H1 (cell line): ENCODE measurements at regions not wholly inside any gene's neighbourhood (a gene's known extent, or its start where the extent isn't known, plus 50 kb on each side); places are given as distances from the start of the nearest gene placed in this dataset.

Experiments
- CTCF ChIA-PET: fragments of 300-600 bp; sonication (Branson Sonifier 250); formaldehyde crosslinking; loops from one replicate; lab custom pipeline; 2021; ENCODE audit not compliant: partially characterized antibody; lab: Charles Lee
- POLR2A ChIA-PET: fragments of 300-600 bp; sonication (Branson Sonifier 250); formaldehyde crosslinking; loops from one replicate; lab custom pipeline; 2021; ENCODE audit warnings: inconsistent platforms; ENCODE audit not compliant: partially characterized antibody; lab: Charles Lee
- DNase-seq, 2 experiments: peaks; one replicate each; pipeline versions ENCODE4 v3.0.0 to v3.0.0-alpha.2; 2010 to 2022; ENCODE audit warnings: low spot score in 2 of 2, low read depth in 1 of 2, mixed read lengths in 1 of 2
- FAIRE-seq: peaks from 2 replicates; lab custom pipeline; 2011; peaks lifted over from hg19 to GRCh38; lab: Jason Lieb, UNC
- H2AFZ ChIP-seq: 2 replicates; pipeline ENCODE4 v1.8.1; 2012; ENCODE audit warnings: low read length, inconsistent platforms
- H2AK5ac ChIP-seq: 2 replicates; pipeline ENCODE4 v1.6.1; 2013; ENCODE audit warnings: low read depth, low read length
- H2BK120ac ChIP-seq: replicated peaks from 2 replicates; pipeline ENCODE3; 2013; ENCODE audit warnings: low read depth, low read length, inconsistent platforms
- H2BK12ac ChIP-seq: 2 replicates; pipeline ENCODE4 v1.6.1; 2013; ENCODE audit warnings: low read depth, low read length
- H2BK15ac ChIP-seq: 2 replicates; pipeline ENCODE4 v1.6.1; 2013; ENCODE audit warnings: low read length
- H2BK20ac ChIP-seq: 2 replicates; pipeline ENCODE4 v1.6.1; 2013; ENCODE audit warnings: low read length
- H2BK5ac ChIP-seq: 2 replicates; pipeline ENCODE4 v1.6.1; 2013; ENCODE audit warnings: low read depth, low read length
- H3K14ac ChIP-seq: 2 replicates; pipeline ENCODE4 v1.6.1; 2013; ENCODE audit warnings: inconsistent platforms; ENCODE audit not compliant: insufficient read length
- H3K18ac ChIP-seq: 2 replicates; pipeline ENCODE4 v1.6.1; 2013; ENCODE audit warnings: low read length; ENCODE audit errors: extremely low read depth
- H3K23ac ChIP-seq: 2 replicates; pipeline ENCODE4 v1.6.1; 2013; ENCODE audit warnings: inconsistent platforms; ENCODE audit not compliant: insufficient read length
- H3K23me2 ChIP-seq: 2 replicates; pipeline ENCODE4 v1.6.1; 2013; ENCODE audit warnings: low read depth, low read length
- H3K27ac ChIP-seq: 2 replicates; pipeline ENCODE4 v1.6.1; 2011; ENCODE audit warnings: low read depth, low read length, inconsistent platforms
- H3K27me3 ChIP-seq, 4 experiments: replicated peaks in 1 of 4; 1 replicate in 1 of 4; 2 replicates in 3 of 4; pipeline versions ENCODE4 v1.6.1 to v1.8.1; 2011 to 2013; ENCODE audit warnings: low read length in 3 of 4, mild to moderate bottlenecking in 3 of 4, inconsistent platforms in 2 of 4, mixed read lengths in 2 of 4, moderate library complexity in 1 of 4; ENCODE audit not compliant: control insufficient read depth in 3 of 4, insufficient read depth in 3 of 4; ENCODE audit errors: extremely low read depth in 1 of 4
- H3K36me3 ChIP-seq, 4 experiments: 2 replicates each; pipeline versions ENCODE4 v1.6.1 to v1.8.1; 2011 to 2013; ENCODE audit warnings: mild to moderate bottlenecking in 4 of 4, low read length in 3 of 4, moderate library complexity in 2 of 4, control low read depth in 1 of 4, inconsistent platforms in 1 of 4; ENCODE audit not compliant: insufficient read depth in 4 of 4, control insufficient read depth in 2 of 4
- H3K4ac ChIP-seq: replicated peaks from 2 replicates; pipeline ENCODE3; 2013; ENCODE audit warnings: low read length, low read depth, mixed read lengths, inconsistent platforms; ENCODE audit not compliant: insufficient read length
- H3K4me1 ChIP-seq, 4 experiments: replicated peaks in 1 of 4; 1 replicate in 1 of 4; 2 replicates in 3 of 4; pipeline versions ENCODE4 v1.6.1 to v1.8.1; 2011 to 2013; ENCODE audit warnings: low read length in 3 of 4, inconsistent platforms in 2 of 4, mixed read lengths in 1 of 4; ENCODE audit not compliant: insufficient read depth in 4 of 4, control insufficient read depth in 3 of 4
- H3K4me2 ChIP-seq, 2 experiments: 2 replicates each; pipeline versions ENCODE4 v1.6.1 to v1.8.1; 2011 to 2013; ENCODE audit warnings: low read depth in 2 of 2, low read length in 2 of 2, control low read depth in 1 of 2, inconsistent platforms in 1 of 2, mild to moderate bottlenecking in 1 of 2; ENCODE audit not compliant: insufficient read depth in 1 of 2
- H3K4me3 ChIP-seq, 4 experiments: fragments of 200-600, 300-600 bp in 1 of 4; sonication (generic), shearing (Covaris generic), sonication (Bioruptor Twin) in 1 of 4; 2 replicates each; pipeline versions ENCODE4 v1.5.1 to v1.8.1; 2011 to 2016; ENCODE audit warnings: low read length in 4 of 4, low read depth in 3 of 4, control low read depth in 2 of 4, inconsistent platforms in 2 of 4, mild to moderate bottlenecking in 2 of 4, mixed read lengths in 1 of 4, moderate library complexity in 1 of 4; ENCODE audit not compliant: insufficient read depth in 2 of 4; ENCODE audit errors: extremely low read depth in 1 of 4
- H3K56ac ChIP-seq: replicated peaks from 2 replicates; pipeline ENCODE3; 2013; ENCODE audit warnings: low read depth, mild to moderate bottlenecking, mixed read lengths, low read length, inconsistent platforms; ENCODE audit not compliant: insufficient read length
- H3K79me1 ChIP-seq: 2 replicates; pipeline ENCODE4 v1.6.1; 2013; ENCODE audit warnings: low read depth, low read length, control low read depth
- H3K79me2 ChIP-seq, 2 experiments: 2 replicates each; pipeline versions ENCODE4 v1.6.1 to v1.8.1; 2012 to 2013; ENCODE audit warnings: low read length in 2 of 2, mild to moderate bottlenecking in 2 of 2, inconsistent platforms in 1 of 2; ENCODE audit not compliant: insufficient read depth in 2 of 2, control insufficient read depth in 1 of 2
- H3K9ac ChIP-seq, 4 experiments: replicated peaks in 1 of 4; 1 replicate in 1 of 4; 2 replicates in 3 of 4; pipeline versions ENCODE4 v1.6.1 to v1.8.1; 2011 to 2013; ENCODE audit warnings: low read depth in 3 of 4, low read length in 3 of 4, control low read depth in 2 of 4, mild to moderate bottlenecking in 2 of 4, moderate library complexity in 2 of 4, inconsistent platforms in 1 of 4; ENCODE audit errors: extremely low read depth in 1 of 4
- H3K9me3 ChIP-seq, 2 experiments: 2 replicates each; pipeline versions ENCODE4 v1.6.1 to v1.8.1; 2012 to 2013; ENCODE audit warnings: mild to moderate bottlenecking in 2 of 2, moderate library complexity in 2 of 2, control low read depth in 1 of 2, inconsistent platforms in 1 of 2, low read depth in 1 of 2, low read length in 1 of 2, mixed read lengths in 1 of 2; ENCODE audit not compliant: insufficient read depth in 2 of 2
- H4K20me1 ChIP-seq, 2 experiments: replicated peaks in 1 of 2; 2 replicates each; pipeline versions ENCODE3 to v1.8.1; 2011 to 2013; ENCODE audit warnings: inconsistent platforms in 2 of 2, low read length in 2 of 2, mild to moderate bottlenecking in 1 of 2; ENCODE audit not compliant: insufficient read depth in 2 of 2, control insufficient read depth in 1 of 2
- H4K5ac ChIP-seq: 2 replicates; pipeline ENCODE4 v1.6.1; 2013; ENCODE audit warnings: low read length, low read depth, mixed read lengths, inconsistent platforms; ENCODE audit not compliant: insufficient read length
- H4K8ac ChIP-seq: 2 replicates; pipeline ENCODE4 v1.8.0; 2013; ENCODE audit warnings: mild to moderate bottlenecking, moderate library complexity, low read length, inconsistent platforms; ENCODE audit not compliant: insufficient read depth; ENCODE audit errors: extremely low read depth
- H4K91ac ChIP-seq: replicated peaks from 2 replicates; pipeline ENCODE3; 2013; ENCODE audit warnings: low read length, mixed read lengths, inconsistent platforms; ENCODE audit not compliant: insufficient read length
- BACH1 ChIP-seq: IDR thresholded peaks from 2 replicates; pipeline ENCODE4 v1.6.1; 2012; ENCODE audit warnings: low read length, improper control_type of control experiment
- FOSL1 ChIP-seq: IDR thresholded peaks from 2 replicates; pipeline ENCODE4 v1.6.1; 2011; ENCODE audit warnings: mild to moderate bottlenecking, low read depth, low read length, moderate library complexity; ENCODE audit not compliant: insufficient read depth
- NRF1 ChIP-seq: IDR thresholded peaks from 2 replicates; pipeline ENCODE4 v1.6.1; 2011; ENCODE audit warnings: mild to moderate bottlenecking, low read depth, low read length, improper control_type of control experiment
- POU5F1 ChIP-seq: IDR thresholded peaks from 2 replicates; pipeline ENCODE4 v1.6.1; 2011; ENCODE audit warnings: low read depth, mild to moderate bottlenecking, low read length, moderate library complexity
- SIRT6 ChIP-seq: IDR thresholded peaks from one replicate; pipeline ENCODE4 v1.7.1; 2012; ENCODE audit warnings: low read length, inconsistent platforms
- SP4 ChIP-seq: IDR thresholded peaks from 2 replicates; pipeline ENCODE4 v1.6.1; 2012; ENCODE audit warnings: low read length, inconsistent platforms
- TAF7 ChIP-seq: optimal IDR thresholded peaks from 2 replicates; pipeline ENCODE3; 2011; ENCODE audit warnings: low read depth, mild to moderate bottlenecking, inconsistent platforms, low read length, moderate library complexity, borderline replicate concordance
- WGBS, 2 experiments: shearing (Covaris generic) in 1 of 2; methylation state at CpG; one replicate each; pipeline versions ENCODE4 v1.1.6 to v1.1.7; 2013 to 2015; ENCODE audit warnings: low lambda C conversion rate in 2 of 2, mixed read lengths in 2 of 2, inconsistent platforms in 1 of 2, low coverage in 1 of 2, missing lambda C conversion rate in 1 of 2; ENCODE audit not compliant: insufficient replicate concordance in 2 of 2, insufficient coverage in 1 of 2, insufficient read length in 1 of 2; ENCODE audit errors: extremely low coverage in 1 of 2, missing lambda C conversion rate in 1 of 2; 5-methylcytosine and 5-hydroxymethylcytosine counted together

DNA sequence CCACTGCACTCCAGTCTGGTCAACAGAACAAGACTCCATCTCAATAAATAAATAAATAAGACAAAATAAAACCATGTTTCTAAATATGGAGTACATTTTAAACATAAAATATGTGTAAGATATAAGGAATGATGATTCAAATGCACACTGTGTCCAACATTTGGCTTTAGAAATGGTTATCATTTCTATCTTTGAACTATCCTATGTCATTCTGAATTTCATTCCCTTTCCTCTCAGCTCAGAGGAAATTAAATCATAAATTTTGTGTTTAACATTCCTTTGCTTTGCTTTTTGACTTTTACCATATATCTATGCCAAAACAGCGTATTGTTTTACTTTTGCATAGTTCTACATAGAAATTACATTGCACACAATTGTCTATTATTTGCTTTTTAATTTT, 130.9 kb downstream of the GNAT3 start:
- no peak overlapping the region for H3K18ac ChIP-seq
- no peak overlapping the region for H2BK5ac ChIP-seq
- H2AFZ ChIP-seq: no peak overlapping the region
- no peak overlapping the region for H2BK12ac ChIP-seq
- H4K8ac ChIP-seq: no peak overlapping the region
- H4K20me1 ChIP-seq: no peaks in the 10 kb centered on the region
- H3K36me3 ChIP-seq: no peaks in the 10 kb centered on the region
- no peak overlapping the region for H3K9ac ChIP-seq
- FAIRE-seq: no peak
- H3K4me3 ChIP-seq: no peak overlapping the region
- H3K4me1 ChIP-seq: no peaks in the 10 kb centered on the region
- no peaks in the 10 kb centered on the region for H3K79me2 ChIP-seq
- H2BK15ac ChIP-seq: no peak overlapping the region
- no peak overlapping the region for H3K14ac ChIP-seq
- H2BK20ac ChIP-seq: no peak overlapping the region
- no peak overlapping the region for H4K91ac ChIP-seq
- H2AK5ac ChIP-seq: no peak overlapping the region
- H3K79me1 ChIP-seq: no peaks in the 10 kb centered on the region
- 83% methylated on average over 1 of the region's 1 CpG; no CpG with 5 or more reads in 1 of the 2 experiments for WGBS, 2 experiments
- H3K56ac ChIP-seq: no peak overlapping the region
- H4K5ac ChIP-seq: no peak overlapping the region
- TF ChIP-seq TAF7 (no peak), SIRT6 (no peak), POU5F1 (no peak), SP4 (no peak), FOSL1 (no peak), NRF1 (no peak), BACH1 (no peak)
- no peak overlapping the region for H3K4me2 ChIP-seq
- no peak overlapping the region for H3K23ac ChIP-seq
- no peak overlapping the region for H3K27ac ChIP-seq
- POLR2A ChIA-PET: no interaction called here
- 0 out of 4 replicates have a peak, but pooled peaks cover 0 to 2% of the 10 kb centered on the region in 2 experiments for H3K9me3 ChIP-seq
- no peak overlapping the region for H2BK120ac ChIP-seq
- H3K23me2 ChIP-seq: no peaks in the 10 kb centered on the region
- CTCF ChIA-PET: interaction anchor here (1.3 kb wide), 1 partner anchor 9 kb away, joined by 5 read pairs; no protein-coding TSS in a partner anchor
- H3K4ac ChIP-seq: no peak overlapping the region
- DNase-seq: no peak
- H3K27me3 ChIP-seq: no peaks in the 10 kb centered on the region
